Astrocyte (in vitro differentiated cells and primary cell): ENCODE measurements at regions not wholly inside any gene's neighbourhood (a gene's known extent, or its start where the extent isn't known, plus 50 kb on each side); places are given as distances from the start of the nearest gene placed in this dataset.

Experiments
- CTCF ChIP-seq: IDR thresholded peaks from 2 replicates; pipeline ENCODE4 v1.5.1; 2011; ENCODE audit warnings: low read depth, mild to moderate bottlenecking, inconsistent platforms, low read length, moderate library complexity; ENCODE audit not compliant: insufficient read depth
- EZH2 ChIP-seq: IDR thresholded peaks from 2 replicates; pipeline ENCODE4 v1.6.1; 2012; ENCODE audit warnings: mild to moderate bottlenecking, low read length, inconsistent platforms; ENCODE audit not compliant: insufficient read depth

GRCh38 chr5:85549836-85550599 is 1067.7 kb upstream of the COX7C start:
- TF ChIP-seq CTCF (no peak), EZH2 (no peak)
